GM10266 (cell line): ENCODE measurements at regions not wholly inside any gene's neighbourhood (a gene's known extent, or its start where the extent isn't known, plus 50 kb on each side); places are given as distances from the start of the nearest gene placed in this dataset.

Experiments used
- DNase-seq: peaks from one replicate; pipeline ENCODE4 v3.0.0; 2012; ENCODE audit errors: extremely low spot score
- CTCF ChIP-seq: IDR thresholded peaks from 2 replicates; pipeline ENCODE4 v1.5.1; 2012; ENCODE audit warnings: mild to moderate bottlenecking, low read depth; ENCODE audit not compliant: control insufficient read depth, insufficient read depth; ENCODE audit errors: missing control alignments

GRCh38 chr18:25661831-25662230 is 309.9 kb upstream of the ZNF521 start:
- TF ChIP-seq CTCF: no peak
- DNase-seq: no peak

- TF ChIP-seq CTCF: no peak
- no peak for DNase-seq
Observed at GRCh38 chr18:25659541-25659940, 307.6 kb upstream of the ZNF521 start.

- no peak for DNase-seq
- TF ChIP-seq CTCF: no peak
Observed at GRCh38 chr18:25658476-25658875, 306.5 kb upstream of the ZNF521 start.

- DNase-seq: no peak
- no peak for TF ChIP-seq CTCF
Observed at GRCh38 chr18:25651553-25651952, 299.6 kb upstream of the ZNF521 start.

- TF ChIP-seq CTCF: no peak
- no peak for DNase-seq
Observed at GRCh38 chr18:25650201-25650941, 298.4 kb upstream of the ZNF521 start.

- no peak for DNase-seq
- no peak for TF ChIP-seq CTCF
Observed at GRCh38 chr18:25648716-25649260, 296.8 kb upstream of the ZNF521 start.

- no peak for TF ChIP-seq CTCF
- no peak for DNase-seq
Observed at GRCh38 chr18:25647404-25647803, 295.4 kb upstream of the ZNF521 start.
